ENCODE measurements at regions not wholly inside any gene's neighbourhood (a gene's known extent, or its start where the extent isn't known, plus 50 kb on each side); places are given as distances from the start of the nearest gene placed in this dataset.

DNA sequence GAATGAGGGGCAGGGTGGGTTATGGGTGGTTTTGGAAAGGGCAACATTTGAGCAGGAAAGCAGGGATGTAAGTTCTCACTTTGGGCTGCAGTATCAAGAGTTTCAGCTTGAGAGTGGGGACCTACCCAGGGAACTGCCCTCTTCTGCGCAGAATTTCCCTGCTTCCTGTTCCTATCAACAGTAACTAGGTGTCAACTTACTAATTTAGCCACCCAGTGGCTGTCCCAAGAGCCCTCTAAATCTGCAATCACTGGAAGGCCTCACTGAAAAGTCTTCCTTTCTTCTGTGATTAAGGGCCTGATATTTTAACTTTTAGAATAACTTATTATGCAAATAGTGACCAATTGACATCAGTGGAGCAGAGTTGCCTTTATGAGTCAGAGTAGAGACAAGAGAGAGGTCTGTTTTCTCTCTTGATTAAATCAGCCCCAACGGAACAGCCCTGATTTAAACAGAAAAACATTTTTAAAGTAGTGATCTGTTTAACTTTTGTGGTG, 118.2 kb upstream of the RIPOR2 start:
- DNase-seq (ENCODE audit: low spot score in 2 of 2): no peak
- no peak overlapping the region for H3K27ac ChIP-seq
- H3K4me1 ChIP-seq: no peaks in the 10 kb centered on the region
- TF ChIP-seq CTCF (IDR thresholded peaks at IDR 0.05): no peak
- no peaks in the 10 kb centered on the region for H3K9me3 ChIP-seq
- no peaks in the 10 kb centered on the region for H3K36me3 ChIP-seq
- no peak overlapping the region for H3K4me3 ChIP-seq
- no peaks in the 10 kb centered on the region for H3K27me3 ChIP-seq
- intact Hi-C loops (cut with DNase I): no loop called here

GRCh38 chr6:25054469-25054868, 118.7 kb upstream of the RIPOR2 start:
- no peak for DNase-seq (ENCODE audit: low spot score in 2 of 2)
- Histone ChIP-seq H3K4me1 (no peaks in the 10 kb centered on the region), H3K27me3 (no peaks in the 10 kb centered on the region), H3K9me3 (no peaks in the 10 kb centered on the region), H3K4me3 (no peak overlapping the region), H3K27ac (no peak overlapping the region), H3K36me3 (no peaks in the 10 kb centered on the region)
- intact Hi-C loops (cut with DNase I): no loop called here
- TF ChIP-seq CTCF (IDR thresholded peaks at IDR 0.05): no peak

DNA sequence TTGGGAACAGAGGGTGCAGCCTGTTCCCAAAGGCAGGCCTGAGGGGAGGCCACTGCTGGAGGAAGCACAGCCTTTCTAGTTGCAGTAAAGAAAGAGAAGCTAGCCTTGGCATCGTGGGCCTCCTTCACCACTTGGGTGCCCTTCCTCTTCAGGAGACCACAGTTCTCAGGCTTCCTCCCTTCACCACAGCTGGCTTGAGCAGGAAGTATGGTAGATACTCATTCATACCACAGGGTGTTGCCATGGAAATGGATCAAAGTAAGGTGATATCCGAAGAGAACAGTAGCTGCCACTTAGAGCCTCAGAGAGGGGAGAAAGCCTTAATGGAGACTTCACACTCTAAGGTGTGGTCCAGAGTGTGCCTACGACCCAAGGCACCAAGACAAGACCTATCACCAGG, 120.4 kb upstream of the RIPOR2 start:
- Histone ChIP-seq H3K9me3 (no peaks in the 10 kb centered on the region), H3K36me3 (no peaks in the 10 kb centered on the region), H3K27me3 (no peaks in the 10 kb centered on the region), H3K27ac (no peak overlapping the region), H3K4me1 (no peaks in the 10 kb centered on the region), H3K4me3 (no peak overlapping the region)
- intact Hi-C loops (cut with DNase I): no loop called here
- no peak for TF ChIP-seq CTCF (IDR thresholded peaks at IDR 0.05)
- DNase-seq (ENCODE audit: low spot score in 2 of 2): no peak

GRCh38 chr6:25057111-25057905, 121.5 kb upstream of the RIPOR2 start:
- Histone ChIP-seq H3K9me3 (no peaks in the 10 kb centered on the region), H3K27ac (no peak overlapping the region), H3K27me3 (no peaks in the 10 kb centered on the region), H3K4me1 (no peaks in the 10 kb centered on the region), H3K4me3 (no peak overlapping the region), H3K36me3 (no peaks in the 10 kb centered on the region)
- intact Hi-C loops (cut with DNase I): no loop called here
- TF ChIP-seq CTCF (IDR thresholded peaks at IDR 0.05): no peak
- no peak for DNase-seq (ENCODE audit: low spot score in 2 of 2)

- Histone ChIP-seq H3K4me1 (no peaks in the 10 kb centered on the region), H3K27ac (no peak overlapping the region), H3K4me3 (no peak overlapping the region), H3K27me3 (no peaks in the 10 kb centered on the region), H3K36me3 (no peaks in the 10 kb centered on the region), H3K9me3 (no peaks in the 10 kb centered on the region)
- DNase-seq (ENCODE audit: low spot score in 2 of 2): no peak
- intact Hi-C loops (cut with DNase I): no loop called here
- TF ChIP-seq CTCF (IDR thresholded peaks at IDR 0.05): no peak
These were observed 122.7 kb upstream of the RIPOR2 start for GRCh38 chr6:25058441-25058840.
